Lung microvascular endothelial cell (primary cell): ENCODE measurements at regions not wholly inside any gene's neighbourhood (a gene's known extent, or its start where the extent isn't known, plus 50 kb on each side); places are given as distances from the start of the nearest gene placed in this dataset.
"Not testable (repeated sequence)": the region's sequence is repeated elsewhere in the genome, so short reads cannot be mapped to it uniquely, and the experiment has no call there.

Source experiments
- DNase-seq, 2 donors: peaks; one replicate each; pipeline versions ENCODE4 v3.0.0 to v3.0.0-alpha.2; 2010; ENCODE audit warnings: low read depth in 2 of 2

DNA sequence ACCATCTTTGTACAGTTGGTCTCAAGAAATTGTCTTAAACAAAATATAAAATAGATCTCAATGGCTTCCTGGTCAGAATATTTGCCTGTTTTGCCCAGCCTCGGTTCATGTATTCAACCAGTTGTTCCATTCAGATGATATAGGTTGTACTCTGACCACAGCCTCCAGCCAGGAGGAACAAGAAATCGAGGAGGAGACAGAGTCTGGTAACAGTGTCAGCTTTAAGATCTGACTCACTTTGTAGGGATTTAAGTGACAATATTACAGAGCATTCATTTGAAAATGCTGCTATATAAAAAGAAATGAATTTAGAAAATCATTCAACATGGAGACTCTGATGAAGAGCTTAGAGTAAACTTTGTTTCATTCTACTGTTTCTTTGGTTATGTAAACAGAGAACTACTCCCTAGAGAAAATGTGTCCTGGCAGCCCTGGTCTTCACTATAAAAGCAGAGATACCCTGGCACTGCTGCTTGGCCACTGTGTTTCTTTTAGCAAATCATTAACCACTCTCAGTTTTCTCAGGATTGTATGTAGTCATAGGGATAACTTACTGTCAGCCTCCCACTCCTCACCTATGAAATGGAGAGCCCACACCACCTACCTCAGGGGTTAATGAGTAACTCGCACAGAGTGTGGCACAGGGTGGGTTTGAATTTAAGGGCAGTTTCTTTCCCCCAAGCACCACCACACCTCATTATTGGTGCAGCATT is 53.5 kb downstream of the PAGE2 start:
- DNase-seq: no peak

DNA sequence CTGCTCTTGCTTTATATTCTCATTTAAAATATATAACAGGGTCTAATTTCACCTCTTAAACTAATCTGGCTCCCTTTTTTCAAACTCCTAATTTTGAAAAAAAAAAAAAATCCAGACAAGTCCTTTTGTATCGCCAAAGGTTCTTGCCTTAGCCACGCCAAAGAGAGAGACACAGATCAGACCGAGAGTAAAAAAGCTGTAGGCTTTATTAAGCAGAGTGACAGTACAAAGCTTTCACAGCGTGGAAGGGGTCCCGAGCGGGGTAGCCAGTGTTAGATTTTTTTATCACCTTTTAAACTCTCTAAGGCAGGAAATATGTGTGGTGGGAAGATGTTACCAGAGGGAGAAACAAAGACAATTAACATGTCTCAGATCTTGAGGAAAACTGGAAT is 54.1 kb downstream of the PAGE2 start:
- DNase-seq: no peak

DNA sequence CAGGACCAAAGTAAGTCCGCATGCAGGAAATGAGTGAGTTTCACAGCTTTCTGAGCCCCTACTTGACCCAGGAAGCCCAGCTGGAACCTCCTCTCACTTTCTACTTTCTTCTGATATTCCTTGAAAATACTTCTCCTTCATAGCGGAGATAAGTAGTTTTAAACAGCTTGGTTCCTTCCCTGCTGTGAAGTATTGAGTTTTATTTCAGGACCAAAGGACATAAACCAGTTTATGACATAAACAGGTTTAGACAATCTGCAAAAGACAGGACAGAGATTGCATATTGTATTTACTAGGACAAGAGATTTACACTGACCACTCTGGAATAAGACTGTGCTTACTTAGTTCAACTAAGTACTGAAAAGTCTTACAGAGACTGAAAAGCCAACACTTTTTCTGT is 54.8 kb downstream of the PAGE2 start:
- DNase-seq: peak in 1 of 2 donors; percentile 9

DNA sequence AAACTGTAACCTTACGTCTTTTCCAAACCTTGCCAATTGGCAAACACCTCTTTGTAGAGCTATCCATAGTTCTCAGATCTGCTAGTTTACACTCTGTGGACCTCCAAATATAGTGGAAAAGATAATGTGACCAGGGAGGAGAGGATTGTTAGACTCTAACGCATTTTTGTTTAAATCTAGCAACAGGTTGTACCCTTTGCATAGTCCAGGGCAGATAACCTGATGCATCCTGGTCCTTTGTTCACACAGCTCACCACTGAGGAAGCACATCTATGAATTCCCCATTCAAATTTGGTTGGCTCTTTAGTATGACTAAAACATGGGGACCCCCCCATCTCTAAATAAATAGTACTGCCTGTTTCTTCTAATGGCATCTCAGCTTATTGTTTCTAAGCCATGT is 55.9 kb downstream of the PAGE2 start:
- DNase-seq: no peak

DNA sequence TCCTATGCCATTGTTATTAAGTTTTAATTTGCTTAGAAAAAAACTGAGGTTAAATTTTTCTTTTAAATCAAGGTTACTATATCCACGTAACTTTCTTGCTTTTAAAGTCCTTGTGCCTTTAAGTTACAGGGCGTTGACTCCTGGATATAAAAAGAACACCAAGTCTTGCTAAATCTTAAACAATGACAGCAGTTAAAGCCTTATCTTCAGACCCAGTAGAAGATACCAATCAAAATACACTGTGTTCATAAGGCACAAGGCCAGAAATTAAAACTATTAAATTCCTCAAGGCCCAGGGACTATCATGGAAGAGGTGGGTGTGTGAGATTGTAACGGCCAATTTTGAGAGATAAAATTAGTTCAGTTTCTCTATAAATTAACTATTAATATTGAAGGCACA is 60.4 kb downstream of the PAGE2 start:
- no peak for DNase-seq

DNA sequence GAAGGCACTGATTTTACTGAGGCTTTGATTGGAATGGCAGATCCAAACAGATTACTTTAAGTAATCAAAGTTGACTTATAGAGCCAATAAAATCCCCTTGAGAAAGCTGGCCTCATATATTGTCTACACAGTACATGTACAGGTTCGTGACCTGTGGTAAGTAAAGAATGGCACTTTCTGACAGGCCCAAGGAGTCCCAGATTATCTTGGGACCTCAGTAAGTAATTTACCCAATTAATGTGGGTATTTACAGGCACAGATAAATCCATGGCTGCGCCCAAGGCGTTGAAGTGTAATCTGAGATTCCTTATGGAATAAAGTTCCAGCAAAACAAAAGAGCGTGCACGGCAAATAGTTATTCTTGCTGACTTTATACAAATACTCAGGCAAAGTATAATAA is 62.4 kb downstream of the PAGE2 start:
- DNase-seq: no peak

DNA sequence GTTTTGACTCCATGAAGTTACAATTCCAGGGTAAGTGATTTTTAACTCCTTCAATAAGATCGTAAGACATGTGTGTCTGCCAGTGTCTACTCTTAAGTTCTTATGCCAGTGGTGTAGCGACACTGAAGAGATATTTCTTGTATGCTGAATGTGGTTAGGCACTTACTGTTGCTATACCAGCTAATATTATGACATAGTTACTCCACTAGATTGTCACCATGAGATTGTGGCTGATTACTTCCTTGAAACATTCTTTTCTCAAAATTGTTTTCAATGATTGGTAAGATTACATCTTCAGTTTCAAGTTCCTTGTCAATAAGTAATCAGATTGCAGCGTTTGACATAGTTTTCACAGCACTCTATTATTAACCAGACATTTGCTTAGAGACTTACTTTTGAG is 60.6 kb upstream of the PAGE5 start:
- no peak for DNase-seq

DNA sequence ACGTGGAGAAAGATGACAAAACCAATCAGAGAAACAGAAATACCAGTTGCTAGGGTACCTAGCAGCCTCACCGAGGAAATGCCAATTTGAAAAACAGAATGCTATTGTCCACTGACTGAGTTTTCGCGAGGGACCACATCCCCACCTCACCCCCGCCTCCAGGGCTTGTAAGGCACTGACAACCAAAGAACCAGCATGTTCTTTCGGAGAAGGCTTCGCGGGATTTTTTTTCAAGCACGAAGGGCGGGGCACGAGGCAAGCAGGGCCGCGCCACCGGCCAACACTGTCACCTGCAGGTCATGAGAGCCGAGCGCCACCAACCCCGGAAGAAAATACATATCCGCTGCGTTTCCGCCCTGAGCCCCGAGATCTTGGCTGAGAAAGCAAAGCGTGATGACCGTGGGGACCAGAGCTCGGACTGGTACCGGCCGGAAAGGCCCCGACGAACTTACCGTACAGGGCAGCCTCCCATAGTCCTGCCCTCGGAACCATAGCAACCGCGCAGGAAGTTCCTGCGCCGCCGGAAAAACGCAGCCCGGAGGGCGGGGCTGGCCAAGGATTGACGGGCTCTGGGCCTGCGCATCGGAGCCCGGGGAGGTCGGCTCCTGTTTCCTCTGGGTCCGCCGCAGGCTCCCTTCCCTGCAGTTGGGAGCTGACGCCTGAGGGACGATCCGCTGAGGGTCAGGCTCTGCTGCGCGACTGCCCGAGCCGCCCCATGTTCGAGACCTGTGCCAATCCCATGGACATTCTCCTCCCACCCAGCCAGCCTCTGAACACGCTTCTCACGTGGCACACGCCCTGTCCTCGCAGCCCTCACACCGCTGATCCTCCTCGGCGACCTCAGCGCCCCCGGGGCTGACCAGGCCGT is 59.2 kb upstream of the PAGE5 start:
- peak; percentile 86 to 92 for DNase-seq

DNA sequence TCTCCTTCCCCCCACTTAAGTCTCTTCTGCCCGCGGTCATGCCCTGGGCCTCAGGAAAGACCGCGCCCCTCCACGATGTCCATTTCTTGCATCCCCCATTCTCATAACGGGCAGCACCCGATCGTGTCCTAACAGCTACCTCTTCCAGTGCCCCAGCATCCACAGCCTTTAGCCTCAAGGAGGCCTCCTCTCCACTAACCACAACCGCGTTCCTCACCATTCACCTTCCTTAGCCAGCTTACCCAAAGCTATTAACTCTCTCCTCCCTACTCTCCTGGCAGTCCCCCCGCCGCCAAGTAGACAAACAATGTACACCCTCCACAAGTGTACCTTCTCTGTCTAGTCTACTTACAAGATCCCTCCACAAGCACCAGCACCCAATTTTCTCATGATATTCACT is 58.6 kb upstream of the PAGE5 start:
- DNase-seq: no peak

DNA sequence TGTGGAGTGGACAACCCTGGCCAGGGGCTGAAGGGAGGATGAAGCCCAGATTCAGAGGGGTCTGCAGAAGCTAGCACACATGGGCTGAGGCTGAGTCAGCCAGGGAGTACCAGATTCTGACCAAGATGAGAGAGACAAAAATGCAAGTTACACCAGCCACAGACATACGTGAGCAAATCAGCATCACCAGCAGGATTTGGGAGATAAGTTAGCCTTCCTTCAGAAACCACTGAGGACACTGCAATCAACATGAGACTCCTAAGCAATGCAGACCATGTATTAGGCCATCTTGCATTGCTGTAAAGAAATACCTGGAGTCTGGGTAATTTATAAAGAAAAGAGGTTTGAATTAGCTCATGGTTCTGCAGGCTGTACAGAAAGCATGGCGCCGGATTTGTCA is 57.0 kb upstream of the PAGE5 start:
- no peak for DNase-seq

DNA sequence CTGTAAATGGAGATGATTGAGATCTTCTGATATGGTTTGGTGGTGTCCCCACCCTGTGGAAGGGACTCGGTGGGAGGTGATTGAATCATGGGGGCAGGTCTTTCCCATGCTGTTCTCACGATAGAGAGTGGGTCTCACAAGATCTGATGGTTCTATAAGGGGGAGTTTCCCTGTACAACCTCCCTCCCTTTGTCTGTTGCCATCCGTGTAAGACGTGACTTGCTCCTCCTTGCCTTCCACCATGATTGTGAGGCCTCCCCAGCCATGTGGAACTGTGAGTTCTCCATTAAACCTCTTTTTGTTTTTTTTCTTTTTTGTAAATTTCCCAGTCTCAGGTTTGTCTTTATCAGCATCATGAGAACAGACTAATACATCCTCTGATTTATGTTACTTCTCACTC is 55.1 kb upstream of the PAGE5 start:
- not testable (repeated sequence) for DNase-seq

DNA sequence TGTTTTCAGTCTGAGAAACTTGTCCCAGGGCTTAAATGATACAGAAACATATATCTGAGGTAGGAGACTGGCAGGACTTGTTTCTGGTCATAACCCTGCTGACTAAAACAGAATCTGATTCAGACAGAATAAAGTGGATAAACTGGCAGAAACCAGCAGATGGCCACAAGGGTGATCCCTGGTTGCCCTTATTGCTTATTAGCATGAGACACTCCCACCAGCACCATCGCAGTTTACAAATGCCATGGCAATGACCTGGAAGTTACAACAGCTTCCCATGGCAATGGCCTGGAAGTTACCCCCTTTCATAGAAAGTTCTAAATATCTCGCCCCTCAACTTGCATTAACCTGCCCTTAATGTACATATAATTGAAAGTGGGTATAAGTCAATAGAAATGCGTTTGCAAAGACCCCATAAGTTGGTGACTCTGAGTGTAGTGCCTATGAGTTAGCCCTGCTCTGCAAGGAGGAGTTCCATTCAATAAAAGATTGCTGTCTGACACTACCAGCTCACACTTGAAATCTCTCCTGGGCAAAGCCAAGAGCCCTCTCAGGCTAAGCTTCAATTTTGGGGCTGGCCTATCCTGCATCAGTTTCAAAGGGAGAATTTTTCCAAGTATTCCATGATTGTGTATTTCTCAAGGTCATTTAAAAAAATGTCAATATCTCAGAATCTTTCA is 52.9 kb upstream of the PAGE5 start:
- no peak for DNase-seq

DNA sequence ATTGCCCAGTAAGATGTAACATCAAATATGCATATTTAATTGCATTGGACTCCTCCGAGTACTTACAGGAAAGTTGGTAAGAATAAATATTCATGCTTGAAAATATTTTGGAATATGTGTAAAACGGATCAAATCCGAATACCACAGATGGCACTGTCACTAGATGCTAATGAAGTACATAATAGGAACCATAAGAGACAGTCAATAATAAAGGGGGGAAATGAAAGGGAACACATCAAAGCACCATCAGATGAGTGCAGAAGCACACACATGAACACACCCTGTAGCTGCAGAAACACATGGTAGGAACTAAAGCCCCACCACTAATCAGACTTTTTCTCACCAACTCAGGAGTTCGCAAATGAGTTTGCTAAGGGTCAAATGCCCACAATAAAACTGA is 52.2 kb upstream of the PAGE5 start:
- DNase-seq: no peak

DNA sequence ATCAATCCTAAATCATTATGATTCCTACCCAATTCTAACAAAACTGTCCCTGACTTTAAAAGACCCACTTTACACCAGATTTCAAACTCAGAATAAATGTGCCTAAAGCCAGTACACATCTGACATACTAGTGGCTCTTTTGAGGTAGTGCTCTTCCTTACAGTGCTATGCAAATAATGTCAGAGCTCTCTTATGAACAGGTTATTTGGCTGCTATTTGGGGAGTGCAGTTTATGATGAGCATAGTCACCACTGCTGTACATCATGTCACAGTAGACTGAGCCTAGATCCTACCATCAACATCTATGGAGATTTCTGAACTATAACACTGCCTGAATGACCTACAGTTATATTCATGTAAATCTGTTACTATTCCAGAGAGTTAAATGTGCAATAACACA is 50.4 kb upstream of the PAGE5 start:
- no peak for DNase-seq
